GM12892 (cell line): ENCODE measurements at regions not wholly inside any gene's neighbourhood (a gene's known extent, or its start where the extent isn't known, plus 50 kb on each side); places are given as distances from the start of the nearest gene placed in this dataset.

ENCODE experiments used
- DNase-seq: peaks from one replicate; pipeline ENCODE4 v3.0.0; 2011; ENCODE audit not compliant: insufficient read length
- FAIRE-seq: peaks from 2 replicates; lab custom pipeline; 2011; peaks lifted over from hg19 to GRCh38; lab: Jason Lieb, UNC
- POLR2A ChIP-seq: IDR thresholded peaks from 2 replicates; pipeline ENCODE4 v1.6.1; 2011; ENCODE audit warnings: low read depth, low read length, control low read depth
- POLR2AphosphoS5 ChIP-seq: IDR thresholded peaks from 2 replicates; pipeline ENCODE4 v1.6.1; 2011; ENCODE audit warnings: low read depth, low read length, control low read depth
- TAF1 ChIP-seq: IDR thresholded peaks from 2 replicates; pipeline ENCODE4 v1.6.1; 2011; ENCODE audit warnings: low read depth, mild to moderate bottlenecking, control low read depth, low read length, borderline replicate concordance

- no peak for DNase-seq
- TF ChIP-seq POLR2A = no peak
- TF ChIP-seq POLR2AphosphoS5 = no peak
- no peak for TF ChIP-seq TAF1
- FAIRE-seq = no peak
Measured at GRCh38 chr13:107006661-107007060, 438.7 kb upstream of the ARGLU1 start.

GRCh38 chr13:107005577-107005976, 437.6 kb upstream of the ARGLU1 start:
- TF ChIP-seq POLR2A (no peak), TAF1 (no peak), POLR2AphosphoS5 (no peak)
- no peak for DNase-seq
- no peak for FAIRE-seq

- DNase-seq (no peak), FAIRE-seq (no peak)
Measured at GRCh38 chr13:107003911-107004310, 436.0 kb upstream of the ARGLU1 start.

GRCh38 chr13:106998664-106999063, 430.7 kb upstream of the ARGLU1 start:
- no peak for TF ChIP-seq POLR2A
- no peak for FAIRE-seq
- no peak for DNase-seq

More at GRCh38 chr13:107003911-107004310, 436.0 kb upstream of the ARGLU1 start:
- TF ChIP-seq TAF1 = no peak
- no peak for TF ChIP-seq POLR2A

- TF ChIP-seq POLR2A = no peak
- TF ChIP-seq TAF1 = no peak
- TF ChIP-seq POLR2AphosphoS5 = no peak
- no peak for FAIRE-seq
- no peak for DNase-seq
Measured at GRCh38 chr13:106997696-106998095, 429.8 kb upstream of the ARGLU1 start.

GRCh38 chr13:106996867-106997618, 429.1 kb upstream of the ARGLU1 start:
- no peak for DNase-seq
- TF ChIP-seq POLR2AphosphoS5 = no peak
- no peak for TF ChIP-seq POLR2A
- no peak for TF ChIP-seq TAF1
- peak; percentile 36 for FAIRE-seq

GRCh38 chr13:106990594-106990993, 422.7 kb upstream of the ARGLU1 start:
- no peak for TF ChIP-seq POLR2A
- no peak for DNase-seq
- FAIRE-seq = no peak

GRCh38 chr13:106989876-106990275, 421.9 kb upstream of the ARGLU1 start:
- TF ChIP-seq TAF1 = no peak
- FAIRE-seq (no peak), DNase-seq (no peak)

- DNase-seq (no peak), FAIRE-seq (no peak)
- TF ChIP-seq TAF1 (no peak), POLR2AphosphoS5 (no peak), POLR2A (no peak)
Measured at GRCh38 chr13:106987427-106987785, 419.5 kb upstream of the ARGLU1 start.

GRCh38 chr13:106986687-106987426, 418.9 kb upstream of the ARGLU1 start:
- FAIRE-seq (no peak), DNase-seq (no peak)
- TF ChIP-seq POLR2AphosphoS5 = no peak
- no peak for TF ChIP-seq TAF1
- no peak for TF ChIP-seq POLR2A

GRCh38 chr13:106986033-106986484, 418.1 kb upstream of the ARGLU1 start:
- no peak for TF ChIP-seq TAF1
- no peak for TF ChIP-seq POLR2AphosphoS5
- TF ChIP-seq POLR2A = no peak
- FAIRE-seq (no peak), DNase-seq (no peak)

GRCh38 chr13:106985481-106985880, 417.5 kb upstream of the ARGLU1 start:
- FAIRE-seq (no peak), DNase-seq (no peak)
- TF ChIP-seq POLR2A (no peak), TAF1 (no peak), POLR2AphosphoS5 (no peak)
